K562 (cell line): ENCODE measurements at regions not wholly inside any gene's neighbourhood (a gene's known extent, or its start where the extent isn't known, plus 50 kb on each side); places are given as distances from the start of the nearest gene placed in this dataset.

Experiments used
- ATAC-seq: fragments of 200-7000 bp; cut with Tn5 transposase; 3 replicates; pipeline ENCODE4 v1.9.1; 2020; ENCODE audit warnings: moderate library complexity
- BruUV-seq: library from RNA; stranded (reverse); fragments of 400-500 nt; replicated peaks from 2 replicates; lab custom pipeline; 2021; lab: Mats Ljungman, UMichigan
- CTCF ChIA-PET: fragments of 300-600 bp; formaldehyde crosslinking; extraction: SDS; loops from one replicate; lab custom pipeline; 2021; ENCODE audit warnings: low intra/inter-chr PET ratio; lab: Yijun Ruan, JAX
- POLR2A ChIA-PET: fragments of 300-600, 350-650 bp; sonication (Branson Sonifier 250); formaldehyde crosslinking; extraction: SDS; loops from one replicate; lab custom pipeline; 2021; ENCODE audit warnings: antibody characterized with exemption, inconsistent platforms; lab: Yijun Ruan, JAX
- DNase-seq, 4 experiments: peaks; one replicate each; pipeline versions ENCODE4 v3.0.0 to v3.0.0-alpha.2; 2011 to 2018; ENCODE audit warnings: low spot score in 3 of 4, mixed read lengths in 3 of 4; ENCODE audit errors: extremely low read depth in 1 of 4
- FAIRE-seq: peaks from 2 replicates; lab custom pipeline; 2011; peaks lifted over from hg19 to GRCh38; lab: Jason Lieb, UNC
- H2AFZ ChIP-seq: 2 replicates; pipeline ENCODE4 v1.6.0; 2011; ENCODE audit warnings: low read depth, low read length, control low read depth, inconsistent platforms
- H3K27ac ChIP-seq: fragments of 200-600 bp; 3 replicates; pipeline ENCODE4 v1.8.0; 2011; ENCODE audit warnings: low read depth, mild to moderate bottlenecking, control low read depth, inconsistent platforms, low read length, moderate library complexity, mixed read lengths; ENCODE audit errors: extremely low read depth
- H3K27me3 ChIP-seq, 2 experiments: fragments of 300-600 bp in 1 of 2; 2 replicates in 1 of 2; 3 replicates in 1 of 2; pipeline versions ENCODE4 v1.6.0 to v1.8.0; 2011; ENCODE audit warnings: inconsistent platforms in 2 of 2, low read length in 2 of 2, mild to moderate bottlenecking in 1 of 2, mixed read lengths in 1 of 2, moderate library complexity in 1 of 2; ENCODE audit not compliant: control insufficient read depth in 2 of 2, insufficient read depth in 2 of 2
- H3K36me3 ChIP-seq: fragments of 300-600 bp; 3 replicates; pipeline ENCODE4 v1.8.0; 2011; ENCODE audit warnings: mild to moderate bottlenecking, low read length, inconsistent platforms; ENCODE audit not compliant: control insufficient read depth, insufficient read depth
- H3K4me1 ChIP-seq, 2 experiments: fragments of 200-600 bp in 1 of 2; replicated peaks in 1 of 2; 2 replicates in 1 of 2; 3 replicates in 1 of 2; pipeline versions ENCODE4 v1.5.1 to v1.8.0; 2011; ENCODE audit warnings: inconsistent platforms in 2 of 2, low read length in 2 of 2, mild to moderate bottlenecking in 1 of 2, mixed read lengths in 1 of 2, moderate library complexity in 1 of 2; ENCODE audit not compliant: control insufficient read depth in 2 of 2, insufficient read depth in 2 of 2
- H3K4me2 ChIP-seq: 2 replicates; pipeline ENCODE4 v1.6.1; 2011; ENCODE audit warnings: low read length, control low read depth, inconsistent platforms, mixed read lengths; ENCODE audit not compliant: insufficient read depth
- H3K4me3 ChIP-seq: fragments of 200-600 bp; sonication (generic), shearing (Covaris generic); 2 replicates; pipeline ENCODE4 v1.5.1; 2016; ENCODE audit warnings: control low read depth, inconsistent platforms
- H3K79me2 ChIP-seq: fragments of 200-600 bp; 3 replicates; pipeline ENCODE4 v1.8.0; 2011; ENCODE audit warnings: low read length, inconsistent platforms; ENCODE audit not compliant: control insufficient read depth, insufficient read depth
- H3K9ac ChIP-seq, 2 experiments: 2 replicates each; pipeline versions ENCODE4 v1.6.0 to v1.6.1; 2011; ENCODE audit warnings: low read depth in 2 of 2, low read length in 2 of 2, control low read depth in 1 of 2, inconsistent platforms in 1 of 2, mild to moderate bottlenecking in 1 of 2, mixed read lengths in 1 of 2; ENCODE audit not compliant: insufficient read depth in 1 of 2
- H3K9me1 ChIP-seq: one replicate; pipeline ENCODE4 v1.6.0; 2011; ENCODE audit warnings: inconsistent platforms, mild to moderate bottlenecking, low read length, moderate library complexity; ENCODE audit not compliant: control insufficient read depth, insufficient read depth
- H3K9me3 ChIP-seq: replicated peaks from 2 replicates; pipeline ENCODE4 v1.5.1; 2011; ENCODE audit warnings: low read depth, low read length, inconsistent platforms; ENCODE audit not compliant: control insufficient read depth, insufficient read depth
- H4K20me1 ChIP-seq: replicated peaks from 2 replicates; pipeline ENCODE4 v1.6.1; 2011; ENCODE audit warnings: low read length, inconsistent platforms, mixed read lengths; ENCODE audit not compliant: control insufficient read depth, insufficient read depth
- ARID3B ChIP-seq: fragments of 250-450 bp; sonication (Bioruptor Pico); IDR thresholded peaks from 2 replicates; pipeline ENCODE4 v1.4.0; 2020; ENCODE audit warnings: borderline replicate concordance
- EP400 ChIP-seq: fragments of 450-650 bp; IDR thresholded peaks from 2 replicates; pipeline ENCODE4 v1.6.1; 2017; ENCODE audit warnings: antibody characterized with exemption, mild to moderate bottlenecking, moderate library complexity
- ETV1 ChIP-seq: fragments of 450-650 bp; conservative IDR thresholded peaks from 2 replicates; pipeline ENCODE4 v1.6.1; 2016; ENCODE audit warnings: missing genetic modification characterization, control low read depth, low read depth, missing compliant biosample characterization
- KLF16 ChIP-seq: IDR thresholded peaks from 2 replicates; pipeline ENCODE4 v1.6.1; 2016; ENCODE audit warnings: antibody characterized with exemption
- POLR3A ChIP-seq: IDR thresholded peaks from 2 replicates; pipeline ENCODE4 v1.6.1; 2011; ENCODE audit warnings: borderline replicate concordance, mild to moderate bottlenecking, moderate library complexity; ENCODE audit not compliant: insufficient read length, insufficient read depth; ENCODE audit errors: extremely low read depth
- RAD21 ChIP-seq, 2 experiments: fragments of 250-450 bp in 1 of 2; fragments of 450-650 bp in 1 of 2; sonication (Bioruptor Pico) in 1 of 2; formaldehyde crosslinking in 1 of 2; IDR thresholded peaks in 1 of 2; conservative IDR thresholded peaks in 1 of 2; 2 replicates each; pipeline versions ENCODE4 v1.4.0 to v1.8.0; 2020 to 2022; ENCODE audit warnings: mild to moderate bottlenecking in 2 of 2, moderate library complexity in 1 of 2
- SMARCE1 ChIP-seq: fragments of 450-650 bp; IDR thresholded peaks from 2 replicates; pipeline ENCODE4 v1.7.1; 2016; ENCODE audit warnings: mild to moderate bottlenecking
- SP2 ChIP-seq: IDR thresholded peaks from 2 replicates; pipeline ENCODE4 v1.6.1; 2011; ENCODE audit warnings: mild to moderate bottlenecking, low read depth, low read length, moderate library complexity; ENCODE audit not compliant: poor library complexity, severe bottlenecking; ENCODE audit errors: extremely low read depth
- SRSF1 ChIP-seq: fragments of 200-400 bp; formaldehyde crosslinking; IDR thresholded peaks from 2 replicates; pipeline ENCODE4 v1.6.1; 2017; ENCODE audit warnings: mild to moderate bottlenecking, low read depth, low read length, moderate library complexity
- SRSF3 ChIP-seq: fragments of 200-400 bp; formaldehyde crosslinking; IDR thresholded peaks from 2 replicates; pipeline ENCODE4 v1.6.1; 2016; ENCODE audit warnings: mild to moderate bottlenecking, low read length, moderate library complexity; ENCODE audit not compliant: insufficient read depth
- ZNF121 ChIP-seq: sonication (generic); formaldehyde crosslinking; conservative IDR thresholded peaks from 2 replicates; pipeline ENCODE4 v1.8.0; 2022; ENCODE audit warnings: missing genetic modification reagents
- WGBS: fragments of 100-300 bp; shearing (Covaris generic); methylation state at CpG from one replicate; pipeline ENCODE4 v1.1.6; 2016; ENCODE audit warnings: low coverage, mixed read lengths; ENCODE audit not compliant: insufficient coverage; ENCODE audit errors: missing lambda C conversion rate; 5-methylcytosine and 5-hydroxymethylcytosine counted together
- in situ Hi-C: fragments of 300-500 bp; cut with MboI; formaldehyde crosslinking; loops from 4 replicates; pipeline ENCODE4 v1.15.0; 2018; ENCODE audit warnings: inconsistent platforms, mixed read lengths
- intact Hi-C: fragments of 100-400 bp; cut with micrococcal nuclease; formaldehyde crosslinking; loops from 2 replicates; pipeline ENCODE4 v1.14.2; 2022
- TF ChIP-seq, protein P1 (sequence below): fragments of 450-650 bp; formaldehyde crosslinking; IDR thresholded peaks from 2 replicates; pipeline ENCODE4 v1.4.0; 2022; ENCODE audit warnings: missing genetic modification characterization

DNA sequence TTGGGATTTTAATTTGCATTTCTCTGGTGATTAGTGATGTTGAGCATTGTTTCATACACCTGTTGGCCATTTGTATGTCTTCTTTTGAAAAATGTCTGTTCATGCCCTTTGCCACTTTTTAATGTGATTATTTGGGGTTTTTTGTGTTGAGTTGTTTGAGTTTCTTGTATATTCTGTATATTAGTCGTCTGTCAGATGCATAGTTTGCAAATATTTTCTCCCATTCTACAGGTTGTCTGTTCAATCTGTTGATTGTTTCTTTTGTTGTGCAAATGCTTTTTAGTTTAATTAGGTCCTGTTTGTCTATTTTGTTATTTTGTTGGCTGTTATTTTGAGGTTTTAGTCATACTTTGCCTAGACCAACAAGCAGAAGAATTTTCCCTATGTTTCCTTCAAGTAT is 164.0 kb upstream of the CXADR start:
- WGBS = 0% methylated on average over 1 of the region's 1 CpG
- H3K4me1 ChIP-seq = no peaks in the 10 kb centered on the region
- H3K79me2 ChIP-seq = no peaks in the 10 kb centered on the region
- H4K20me1 ChIP-seq = no peaks in the 10 kb centered on the region
- ATAC-seq = no peak
- no peak for FAIRE-seq
- H3K27ac ChIP-seq = no peak overlapping the region
- in situ Hi-C loops (no loop called here), intact Hi-C loops (no loop called here)
- ChIA-PET CTCF (no interaction called here), POLR2A (no interaction called here)
- H3K9me3 ChIP-seq = no peaks in the 10 kb centered on the region
- H3K4me3 ChIP-seq = no peak overlapping the region
- no peaks in the 10 kb centered on the region for H3K36me3 ChIP-seq
- H3K4me2 ChIP-seq = no peak overlapping the region
- H2AFZ ChIP-seq = no peak overlapping the region
- no peak for DNase-seq
- no peaks in the 10 kb centered on the region for H3K27me3 ChIP-seq
- H3K9me1 ChIP-seq = no peaks in the 10 kb centered on the region
- BruUV-seq = no TSS peak
- no peak overlapping the region for H3K9ac ChIP-seq
- TF ChIP-seq EP400 (no peak), SRSF3 (no peak), RAD21 (CRISPR knock-in tag; conservative IDR thresholded peaks at IDR 0.05 in 1 of 2, IDR thresholded peaks at IDR 0.05 in 1 of 2) (no peak), SMARCE1 (no peak), ZNF121 (no peak), ETV1 (tag) (no peak), ARID3B (CRISPR knock-in tag) (no peak), SRSF1 (no peak), POLR3A (no peak), KLF16 (no peak), SP2 (no peak)
- TF ChIP-seq, protein P1, sequence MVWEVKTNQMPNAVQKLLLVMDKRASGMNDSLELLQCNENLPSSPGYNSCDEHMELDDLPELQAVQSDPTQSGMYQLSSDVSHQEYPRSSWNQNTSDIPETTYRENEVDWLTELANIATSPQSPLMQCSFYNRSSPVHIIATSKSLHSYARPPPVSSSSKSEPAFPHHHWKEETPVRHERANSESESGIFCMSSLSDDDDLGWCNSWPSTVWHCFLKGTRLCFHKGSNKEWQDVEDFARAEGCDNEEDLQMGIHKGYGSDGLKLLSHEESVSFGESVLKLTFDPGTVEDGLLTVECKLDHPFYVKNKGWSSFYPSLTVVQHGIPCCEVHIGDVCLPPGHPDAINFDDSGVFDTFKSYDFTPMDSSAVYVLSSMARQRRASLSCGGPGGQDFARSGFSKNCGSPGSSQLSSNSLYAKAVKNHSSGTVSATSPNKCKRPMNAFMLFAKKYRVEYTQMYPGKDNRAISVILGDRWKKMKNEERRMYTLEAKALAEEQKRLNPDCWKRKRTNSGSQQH (CRISPR knock-in tag) = no peak
